H9 (cell line): ENCODE measurements at regions not wholly inside any gene's neighbourhood (a gene's known extent, or its start where the extent isn't known, plus 50 kb on each side); places are given as distances from the start of the nearest gene placed in this dataset.

Experiments used
- DNase-seq: peaks from one replicate; pipeline ENCODE4 v3.0.0-alpha.2; 2017
- H2AFZ ChIP-seq: one replicate; pipeline ENCODE4 v1.6.1; 2013; ENCODE audit warnings: mild to moderate bottlenecking, low read length, control low read depth, moderate library complexity
- H2AK5ac ChIP-seq: 2 replicates; pipeline ENCODE4 v1.6.1; 2013; ENCODE audit warnings: low read length, control low read depth, mixed read lengths; ENCODE audit not compliant: insufficient read length
- H2BK120ac ChIP-seq: one replicate; pipeline ENCODE4 v1.6.1; 2013; ENCODE audit warnings: low read depth, mild to moderate bottlenecking, low read length, control low read depth, inconsistent platforms; ENCODE audit not compliant: poor library complexity, severe bottlenecking
- H2BK12ac ChIP-seq: 2 replicates; pipeline ENCODE4 v1.6.1; 2013; ENCODE audit warnings: low read length, control low read depth, mixed read lengths, low read depth; ENCODE audit not compliant: insufficient read length
- H2BK15ac ChIP-seq: 2 replicates; pipeline ENCODE4 v1.6.1; 2013; ENCODE audit warnings: low read depth, low read length, control low read depth
- H2BK20ac ChIP-seq: one replicate; pipeline ENCODE4 v1.6.1; 2013; ENCODE audit warnings: low read depth, mild to moderate bottlenecking, low read length, control low read depth, inconsistent platforms; ENCODE audit not compliant: poor library complexity, severe bottlenecking
- H2BK5ac ChIP-seq: 2 replicates; pipeline ENCODE4 v1.6.1; 2013; ENCODE audit warnings: low read length, control low read depth, mixed read lengths; ENCODE audit not compliant: insufficient read length
- H3K14ac ChIP-seq: 2 replicates; pipeline ENCODE4 v1.6.1; 2013; ENCODE audit warnings: low read length, control low read depth; ENCODE audit not compliant: insufficient read depth
- H3K18ac ChIP-seq: 2 replicates; pipeline ENCODE4 v1.6.1; 2013; ENCODE audit warnings: low read depth, mild to moderate bottlenecking, mixed read lengths, low read length, control low read depth; ENCODE audit not compliant: insufficient read length
- H3K23ac ChIP-seq: 2 replicates; pipeline ENCODE4 v1.6.1; 2013; ENCODE audit warnings: low read length, control low read depth, mixed read lengths, low read depth; ENCODE audit not compliant: insufficient read length
- H3K23me2 ChIP-seq: 2 replicates; pipeline ENCODE4 v1.6.1; 2013; ENCODE audit warnings: low read depth, mild to moderate bottlenecking, mixed read lengths, low read length, control low read depth; ENCODE audit not compliant: insufficient read length, poor library complexity, severe bottlenecking
- H3K27ac ChIP-seq: 2 replicates; pipeline ENCODE4 v1.5.1; 2013; ENCODE audit warnings: low read length, control low read depth, mixed read lengths, low read depth; ENCODE audit not compliant: insufficient read length
- H3K27me3 ChIP-seq: 2 replicates; pipeline ENCODE4 v1.6.1; 2013; ENCODE audit warnings: low read length, control low read depth, inconsistent platforms; ENCODE audit not compliant: insufficient read depth
- H3K4ac ChIP-seq: 2 replicates; pipeline ENCODE4 v1.6.1; 2013; ENCODE audit warnings: low read depth, mild to moderate bottlenecking, control low read depth, inconsistent platforms, low read length, moderate library complexity
- H3K4me1 ChIP-seq: 2 replicates; pipeline ENCODE4 v1.6.1; 2013; ENCODE audit warnings: low read length, control low read depth, inconsistent platforms; ENCODE audit not compliant: insufficient read depth
- H3K4me2 ChIP-seq: 2 replicates; pipeline ENCODE4 v1.6.1; 2013; ENCODE audit warnings: low read length, control low read depth, mixed read lengths; ENCODE audit not compliant: insufficient read length, insufficient read depth
- H3K56ac ChIP-seq: 2 replicates; pipeline ENCODE4 v1.6.1; 2013; ENCODE audit warnings: low read depth, mild to moderate bottlenecking, mixed read lengths, low read length, control low read depth; ENCODE audit not compliant: insufficient read length
- H3K79me1 ChIP-seq: 2 replicates; pipeline ENCODE4 v1.6.1; 2013; ENCODE audit warnings: low read depth, mild to moderate bottlenecking, moderate library complexity, low read length, control low read depth, inconsistent platforms; ENCODE audit not compliant: insufficient read depth, poor library complexity, severe bottlenecking
- H3K79me2 ChIP-seq: 2 replicates; pipeline ENCODE4 v1.6.1; 2013; ENCODE audit warnings: low read length, control low read depth, inconsistent platforms; ENCODE audit not compliant: insufficient read depth
- H3K9ac ChIP-seq: 2 replicates; pipeline ENCODE4 v1.6.1; 2013; ENCODE audit warnings: low read length, control low read depth, mixed read lengths; ENCODE audit not compliant: insufficient read length; ENCODE audit errors: extremely low read depth
- H3K9me3 ChIP-seq: one replicate; pipeline ENCODE4 v1.6.1; 2013; ENCODE audit warnings: low read depth, low read length, inconsistent platforms; ENCODE audit not compliant: control insufficient read depth
- H3T11ph ChIP-seq: one replicate; pipeline ENCODE4 v1.6.1; 2013; ENCODE audit warnings: mild to moderate bottlenecking, low read length, control low read depth, inconsistent platforms
- H4K20me1 ChIP-seq: one replicate; pipeline ENCODE4 v1.6.1; 2013; ENCODE audit not compliant: control insufficient read depth, insufficient read length, insufficient read depth
- H4K5ac ChIP-seq: 2 replicates; pipeline ENCODE4 v1.6.1; 2013; ENCODE audit warnings: low read depth, mild to moderate bottlenecking, mixed read lengths, low read length, control low read depth; ENCODE audit not compliant: insufficient read length
- H4K8ac ChIP-seq: replicated peaks from 2 replicates; pipeline ENCODE4 v1.6.1; 2013; ENCODE audit warnings: low read length, control low read depth, mixed read lengths, low read depth; ENCODE audit not compliant: insufficient read length
- H4K91ac ChIP-seq: 2 replicates; pipeline ENCODE4 v1.6.1; 2013; ENCODE audit warnings: low read depth, mild to moderate bottlenecking, moderate library complexity, mixed read lengths, low read length, control low read depth; ENCODE audit not compliant: insufficient read length
- H3K27ac Mint-ChIP-seq, 3 experiments: 2 replicates in 2 of 3; 3 replicates in 1 of 3; pipeline ENCODE4 v1.8.0; 2020 to 2021; ENCODE audit warnings: mixed read lengths in 3 of 3, mild to moderate bottlenecking in 1 of 3, moderate library complexity in 1 of 3
- H3K27me3 Mint-ChIP-seq: 2 replicates; pipeline ENCODE4 v1.8.0; 2021; ENCODE audit warnings: low read depth, mild to moderate bottlenecking, moderate library complexity, mixed read lengths
- H3K36me3 Mint-ChIP-seq, 3 experiments: 2 replicates in 2 of 3; 3 replicates in 1 of 3; pipeline ENCODE4 v1.8.0; 2020 to 2021; ENCODE audit warnings: low read depth in 3 of 3, mixed read lengths in 3 of 3; ENCODE audit not compliant: insufficient read depth in 1 of 3
- H3K4me1 Mint-ChIP-seq, 2 experiments: 2 replicates each; pipeline ENCODE4 v1.8.0; 2020; ENCODE audit warnings: mixed read lengths in 2 of 2
- H3K4me3 Mint-ChIP-seq, 2 experiments: 2 replicates in 1 of 2; 3 replicates in 1 of 2; pipeline ENCODE4 v1.8.0; 2020 to 2021; ENCODE audit warnings: mild to moderate bottlenecking in 2 of 2, mixed read lengths in 2 of 2, moderate library complexity in 1 of 2
- H3K9me3 Mint-ChIP-seq, 2 experiments: 2 replicates in 1 of 2; 3 replicates in 1 of 2; pipeline ENCODE4 v1.8.0; 2020; ENCODE audit warnings: mild to moderate bottlenecking in 2 of 2, mixed read lengths in 2 of 2, moderate library complexity in 1 of 2
- CTCF ChIP-seq: fragments of 200-600 bp; sonication (generic); conservative IDR thresholded peaks from 3 replicates; pipeline ENCODE4 v1.8.0; 2021; ENCODE audit warnings: antibody characterized with exemption, mild to moderate bottlenecking
- WGBS: extraction: QIAGEN DNeasy Blood & Tissue Kit; methylation state at CpG from one replicate; pipeline ENCODE4 v1.1.7; 2013; ENCODE audit warnings: missing lambda C conversion rate, low lambda C conversion rate, mixed read lengths; ENCODE audit not compliant: insufficient read length; ENCODE audit errors: extremely low coverage; 5-methylcytosine and 5-hydroxymethylcytosine counted together

DNA sequence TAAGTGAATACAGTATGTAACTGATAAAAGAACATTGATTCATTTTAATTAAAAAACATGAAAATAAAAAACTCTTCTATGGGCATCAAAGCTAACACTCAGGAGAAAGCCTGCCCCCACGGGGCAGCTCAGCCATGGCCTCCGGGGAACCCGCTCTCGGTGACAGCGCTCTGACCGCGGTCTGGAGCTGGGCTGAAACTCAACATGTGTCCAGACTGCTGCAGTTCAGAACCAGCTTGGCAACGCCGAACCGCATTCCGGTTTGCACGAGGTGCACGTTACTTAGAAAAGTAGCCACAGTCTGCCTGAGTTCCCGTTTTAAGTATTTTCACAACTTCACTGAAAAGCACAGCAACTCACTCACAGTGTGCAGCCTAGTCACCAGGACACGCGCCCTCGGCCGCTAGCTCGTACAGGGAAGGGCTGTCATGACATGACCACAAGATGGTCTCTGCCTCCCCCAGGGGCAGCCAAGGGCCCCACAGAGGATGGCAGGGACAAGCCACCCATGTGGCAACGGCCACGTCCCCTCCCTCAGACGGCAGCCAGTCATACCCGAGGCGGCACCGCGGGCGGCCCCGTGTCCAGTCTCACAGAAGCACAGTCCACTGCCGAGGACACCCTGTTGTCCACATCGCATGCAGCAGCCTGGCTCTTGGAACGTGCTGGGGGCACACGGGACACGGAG lies 77.1 kb upstream of the METRNL start:
- no peak for TF ChIP-seq CTCF
- no peaks in the 10 kb centered on the region; the same call in 1 of the 2 replicates for H3K4me1 ChIP-seq
- no peak overlapping the region for H2AK5ac ChIP-seq
- no peak overlapping the region for H3K4me2 ChIP-seq
- no peak overlapping the region for H3K4ac ChIP-seq
- H3T11ph ChIP-seq, result no peak overlapping the region
- peaks cover 4% of the 10 kb centered on the region in 2 experiments for H3K4me1 Mint-ChIP-seq
- no peak overlapping the region for H2BK120ac ChIP-seq
- no peak overlapping the region for H3K18ac ChIP-seq
- no peak for DNase-seq
- 0 out of 2 replicates have a peak, but pooled peaks cover 2% of the 10 kb centered on the region for H3K27me3 Mint-ChIP-seq
- no peaks in the 10 kb centered on the region for H3K79me2 ChIP-seq
- no peak overlapping the region for H4K5ac ChIP-seq
- no peak overlapping the region for H3K27ac Mint-ChIP-seq
- no peaks in the 10 kb centered on the region for H4K20me1 ChIP-seq
- H2BK15ac ChIP-seq, result no peak overlapping the region
- no peaks in the 10 kb centered on the region for H3K79me1 ChIP-seq
- H2BK20ac ChIP-seq, result no peak overlapping the region
- peaks cover 14 to 22% (median 17%) of the 10 kb centered on the region in 3 experiments for H3K36me3 Mint-ChIP-seq
- H3K9me3 Mint-ChIP-seq, result peaks cover 9 to 14% of the 10 kb centered on the region in 2 experiments
- H3K9ac ChIP-seq, result no peak overlapping the region
- no peak overlapping the region for H3K27ac ChIP-seq
- H3K27me3 ChIP-seq, result no peaks in the 10 kb centered on the region
- H2BK5ac ChIP-seq, result no peak overlapping the region
- H4K91ac ChIP-seq, result no peak overlapping the region
- no peak overlapping the region for H3K56ac ChIP-seq
- no peaks in the 10 kb centered on the region for H3K23me2 ChIP-seq
- H2BK12ac ChIP-seq, result no peak overlapping the region
- no peak overlapping the region for H3K14ac ChIP-seq
- H3K23ac ChIP-seq, result no peak overlapping the region
- H4K8ac ChIP-seq, result no peak overlapping the region
- H2AFZ ChIP-seq, result no peak overlapping the region
- H3K9me3 ChIP-seq, result no peaks in the 10 kb centered on the region
- H3K4me3 Mint-ChIP-seq, result no peak overlapping the region
- WGBS, result no CpG with 5 or more reads among the region's 33 CpGs
